Hepatocyte (in vitro differentiated cells): ENCODE measurements at regions not wholly inside any gene's neighbourhood (a gene's known extent, or its start where the extent isn't known, plus 50 kb on each side); places are given as distances from the start of the nearest gene placed in this dataset.

ENCODE experiments used
- DNase-seq: peaks from one replicate; pipeline ENCODE4 v3.0.0-alpha.2; 2016; ENCODE audit warnings: low spot score
- H2AFZ ChIP-seq: fragments of 200-600 bp; sonication (generic); 2 replicates; pipeline ENCODE4 v1.6.0; 2016; ENCODE audit warnings: antibody characterized with exemption, mild to moderate bottlenecking
- H3K27ac ChIP-seq: fragments of 200-600 bp; sonication (generic); 2 replicates; pipeline ENCODE4 v1.5.1; 2016; ENCODE audit warnings: mild to moderate bottlenecking
- H3K27me3 ChIP-seq: fragments of 200-600 bp; sonication (generic); 2 replicates; pipeline ENCODE4 v1.6.1; 2016
- H3K36me3 ChIP-seq: fragments of 200-600 bp; sonication (generic); replicated peaks from 2 replicates; pipeline ENCODE4 v1.5.1; 2016; ENCODE audit warnings: low read depth; ENCODE audit not compliant: insufficient read depth
- H3K4me1 ChIP-seq: fragments of 200-600 bp; sonication (generic); 2 replicates; pipeline ENCODE4 v1.5.1; 2016; ENCODE audit warnings: mild to moderate bottlenecking, moderate library complexity; ENCODE audit not compliant: insufficient read depth
- H3K4me2 ChIP-seq: fragments of 200-600 bp; sonication (generic); 2 replicates; pipeline ENCODE4 v1.6.0; 2016
- H3K4me3 ChIP-seq: fragments of 200-600 bp; sonication (generic); 2 replicates; pipeline ENCODE4 v1.5.1; 2016; ENCODE audit warnings: mild to moderate bottlenecking
- H3K79me2 ChIP-seq: fragments of 200-600 bp; sonication (generic); 2 replicates; pipeline ENCODE4 v1.6.0; 2017; ENCODE audit warnings: mild to moderate bottlenecking
- H3K9me2 ChIP-seq: fragments of 200-600 bp; sonication (generic); replicated peaks from 2 replicates; pipeline ENCODE4 v1.6.0; 2017; ENCODE audit warnings: mild to moderate bottlenecking; ENCODE audit not compliant: insufficient read depth
- H3K9me3 ChIP-seq: fragments of 200-600 bp; sonication (generic); 2 replicates; pipeline ENCODE4 v1.5.1; 2016; ENCODE audit warnings: low read depth, mild to moderate bottlenecking
- H4K20me1 ChIP-seq: fragments of 200-600 bp; sonication (generic); 2 replicates; pipeline ENCODE4 v1.6.0; 2016; ENCODE audit warnings: mild to moderate bottlenecking; ENCODE audit not compliant: insufficient read depth, poor library complexity, severe bottlenecking
- CTCF ChIP-seq: fragments of 200-600 bp; sonication (generic); IDR thresholded peaks from 2 replicates; pipeline ENCODE4 v1.5.1; 2016; ENCODE audit warnings: antibody characterized with exemption, mild to moderate bottlenecking; ENCODE audit not compliant: poor library complexity
- EZH2 ChIP-seq: fragments of 200-600 bp; sonication (generic); IDR thresholded peaks from 2 replicates; pipeline ENCODE4 v1.6.1; 2016; ENCODE audit warnings: antibody characterized with exemption, mild to moderate bottlenecking, borderline replicate concordance
- EZH2phosphoT487 ChIP-seq: fragments of 200-600 bp; sonication (generic); IDR thresholded peaks from one replicate; pipeline ENCODE4 v1.6.1; 2018; ENCODE audit warnings: antibody characterized with exemption, mild to moderate bottlenecking, low read depth, moderate library complexity; ENCODE audit not compliant: unreplicated experiment, severe bottlenecking
- WGBS: methylation state at CpG from one replicate; pipeline ENCODE4 v1.1.6; 2016; ENCODE audit warnings: low lambda C conversion rate; ENCODE audit errors: missing lambda C conversion rate; 5-methylcytosine and 5-hydroxymethylcytosine counted together

GRCh38 chr11:45726493-45727054 lies 61.2 kb upstream of the CHST1 start:
- TF ChIP-seq EZH2 (no peak), CTCF (no peak), EZH2phosphoT487 (no peak)
- H3K79me2 ChIP-seq, result no peaks in the 10 kb centered on the region
- H3K36me3 ChIP-seq, result no peaks in the 10 kb centered on the region
- H3K9me2 ChIP-seq, result no peaks in the 10 kb centered on the region
- no peaks in the 10 kb centered on the region for H4K20me1 ChIP-seq
- H3K4me1 ChIP-seq, result no peaks in the 10 kb centered on the region
- H3K27me3 ChIP-seq, result peaks cover 5% of the 10 kb centered on the region
- 88% methylated on average over 2 of the region's 2 CpGs for WGBS
- no peak overlapping the region for H3K4me3 ChIP-seq
- H3K9me3 ChIP-seq, result no peaks in the 10 kb centered on the region
- no peak for DNase-seq
- no peak overlapping the region for H3K27ac ChIP-seq
- H2AFZ ChIP-seq, result no peak overlapping the region
- H3K4me2 ChIP-seq, result no peak overlapping the region

GRCh38 chr11:45725776-45726492 lies 60.5 kb upstream of the CHST1 start:
- Histone ChIP-seq H3K79me2 (no peaks in the 10 kb centered on the region), H2AFZ (no peak overlapping the region), H3K9me2 (no peaks in the 10 kb centered on the region), H3K4me1 (no peaks in the 10 kb centered on the region), H3K9me3 (no peaks in the 10 kb centered on the region), H3K36me3 (no peaks in the 10 kb centered on the region), H3K27me3 (peaks cover 5% of the 10 kb centered on the region), H3K4me3 (no peak overlapping the region), H3K4me2 (no peak overlapping the region), H4K20me1 (no peaks in the 10 kb centered on the region), H3K27ac (no peak overlapping the region)
- no peak for DNase-seq
- no peak for TF ChIP-seq EZH2phosphoT487
- TF ChIP-seq CTCF, result no peak
- no peak for TF ChIP-seq EZH2
- 79% methylated on average over 6 of the region's 6 CpGs for WGBS

- Histone ChIP-seq H3K4me1 (no peaks in the 10 kb centered on the region), H3K36me3 (no peaks in the 10 kb centered on the region), H3K4me2 (no peak overlapping the region), H2AFZ (no peak overlapping the region), H3K9me2 (no peaks in the 10 kb centered on the region), H4K20me1 (no peaks in the 10 kb centered on the region), H3K9me3 (no peaks in the 10 kb centered on the region), H3K4me3 (no peak overlapping the region), H3K27me3 (peaks cover 5% of the 10 kb centered on the region), H3K79me2 (no peaks in the 10 kb centered on the region), H3K27ac (no peak overlapping the region)
- WGBS, result 85% methylated on average over 3 of the region's 3 CpGs
- no peak for DNase-seq
- TF ChIP-seq EZH2phosphoT487 (no peak), EZH2 (no peak), CTCF (no peak)
Observed at GRCh38 chr11:45725121-45725520, 59.7 kb upstream of the CHST1 start.
